Natural killer cell (primary cell): ENCODE measurements at regions not wholly inside any gene's neighbourhood (a gene's known extent, or its start where the extent isn't known, plus 50 kb on each side); places are given as distances from the start of the nearest gene placed in this dataset.
"Not testable (repeated sequence)": the region's sequence is repeated elsewhere in the genome, so short reads cannot be mapped to it uniquely, and the experiment has no call there.

Experiments used
- ATAC-seq, 3 donors: fragments of 150-1000 bp in 2 of 3; fragments of 200-7000 bp in 1 of 3; cut with Tn5 transposase; 1 replicate in 1 of 3; 2 replicates in 2 of 3; pipeline ENCODE4 v1.10.0; 2021; ENCODE audit warnings: mild to moderate bottlenecking in 2 of 3, moderate library complexity in 2 of 3
- DNase-seq, 2 donors: peaks; one replicate each; pipeline versions ENCODE4 v3.0.0 to v3.0.0-alpha.2; 2013 to 2021; ENCODE audit warnings: mixed read lengths in 1 of 2
- H3K27ac ChIP-seq: one replicate; pipeline ENCODE4 v1.5.1; 2013; ENCODE audit warnings: mild to moderate bottlenecking, low read length
- H3K27me3 ChIP-seq: one replicate; pipeline ENCODE4 v1.6.1; 2013; ENCODE audit warnings: low read length; ENCODE audit not compliant: control insufficient read depth, insufficient read depth
- H3K36me3 ChIP-seq: one replicate; pipeline ENCODE4 v1.6.1; 2013; ENCODE audit warnings: low read length; ENCODE audit not compliant: control insufficient read depth, insufficient read depth
- H3K4me1 ChIP-seq: one replicate; pipeline ENCODE4 v1.6.1; 2013; ENCODE audit warnings: low read length; ENCODE audit not compliant: control insufficient read depth, insufficient read depth
- H3K4me3 ChIP-seq: one replicate; pipeline ENCODE4 v1.5.1; 2013; ENCODE audit warnings: low read length
- H3K9me3 ChIP-seq: one replicate; pipeline ENCODE4 v1.6.1; 2013; ENCODE audit warnings: low read length; ENCODE audit not compliant: control insufficient read depth, insufficient read depth
- H3K27ac Mint-ChIP-seq, 2 donors: one replicate each; pipeline ENCODE4 v1.8.0; 2022; ENCODE audit warnings: mild to moderate bottlenecking in 2 of 2, mixed read lengths in 2 of 2, moderate library complexity in 1 of 2
- H3K27me3 Mint-ChIP-seq, 2 donors: one replicate each; pipeline ENCODE4 v1.8.0; 2022; ENCODE audit warnings: low read depth in 2 of 2, mixed read lengths in 2 of 2
- H3K36me3 Mint-ChIP-seq: one replicate; pipeline ENCODE4 v1.8.0; 2022; ENCODE audit warnings: mixed read lengths
- H3K4me1 Mint-ChIP-seq, 2 donors: one replicate each; pipeline ENCODE4 v1.8.0; 2022; ENCODE audit warnings: mixed read lengths in 2 of 2
- H3K4me3 Mint-ChIP-seq: one replicate; pipeline ENCODE4 v1.8.0; 2022; ENCODE audit warnings: mild to moderate bottlenecking, moderate library complexity, mixed read lengths
- H3K9me3 Mint-ChIP-seq, 2 donors: one replicate each; pipeline ENCODE4 v1.8.0; 2022; ENCODE audit warnings: mixed read lengths in 2 of 2
- WGBS: methylation state at CpG from one replicate; pipeline ENCODE4 v1.1.7; 2013; ENCODE audit warnings: missing lambda C conversion rate; ENCODE audit not compliant: insufficient coverage; 5-methylcytosine and 5-hydroxymethylcytosine counted together
- intact Hi-C: fragments of 100-400 bp; cut with micrococcal nuclease; formaldehyde crosslinking; loops from one replicate; pipeline ENCODE4 v1.14.2; 2022
- TF ChIP-seq, protein P1 (sequence below): fragments of 200-600 bp; IDR thresholded peaks from one replicate; pipeline ENCODE4 v1.8.0; 2022; ENCODE audit warnings: antibody characterized with exemption

DNA sequence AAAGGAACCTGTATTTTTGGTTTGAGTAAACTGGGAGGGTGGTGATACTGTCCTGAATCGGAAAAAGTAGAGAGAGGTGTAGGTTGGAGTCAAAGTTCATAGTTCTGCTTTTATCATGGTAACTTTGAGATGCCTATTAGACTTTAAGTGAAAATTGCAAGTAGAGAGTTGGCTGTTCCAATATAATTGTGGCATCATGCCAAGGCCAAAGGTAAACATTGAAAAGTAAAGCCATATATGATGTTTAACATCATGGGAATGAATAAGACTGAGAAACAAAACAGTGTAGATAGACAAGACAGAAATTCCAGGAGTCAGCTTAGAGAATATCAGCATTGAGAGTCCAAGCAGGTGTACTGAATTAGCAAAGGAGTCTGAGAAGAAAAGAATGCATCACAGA lies 570.9 kb downstream of the HTR7 start:
- Mint-ChIP-seq H3K27me3 (no peaks in the 10 kb centered on the region), H3K4me3 (no peak overlapping the region), H3K9me3 (peaks cover 12 to 14% of the 10 kb centered on the region in 2 donors), H3K36me3 (no peaks in the 10 kb centered on the region), H3K27ac (no peak overlapping the region), H3K4me1 (no peaks in the 10 kb centered on the region)
- DNase-seq = no peak
- H3K4me3 ChIP-seq = no peak overlapping the region
- TF ChIP-seq, protein P1, sequence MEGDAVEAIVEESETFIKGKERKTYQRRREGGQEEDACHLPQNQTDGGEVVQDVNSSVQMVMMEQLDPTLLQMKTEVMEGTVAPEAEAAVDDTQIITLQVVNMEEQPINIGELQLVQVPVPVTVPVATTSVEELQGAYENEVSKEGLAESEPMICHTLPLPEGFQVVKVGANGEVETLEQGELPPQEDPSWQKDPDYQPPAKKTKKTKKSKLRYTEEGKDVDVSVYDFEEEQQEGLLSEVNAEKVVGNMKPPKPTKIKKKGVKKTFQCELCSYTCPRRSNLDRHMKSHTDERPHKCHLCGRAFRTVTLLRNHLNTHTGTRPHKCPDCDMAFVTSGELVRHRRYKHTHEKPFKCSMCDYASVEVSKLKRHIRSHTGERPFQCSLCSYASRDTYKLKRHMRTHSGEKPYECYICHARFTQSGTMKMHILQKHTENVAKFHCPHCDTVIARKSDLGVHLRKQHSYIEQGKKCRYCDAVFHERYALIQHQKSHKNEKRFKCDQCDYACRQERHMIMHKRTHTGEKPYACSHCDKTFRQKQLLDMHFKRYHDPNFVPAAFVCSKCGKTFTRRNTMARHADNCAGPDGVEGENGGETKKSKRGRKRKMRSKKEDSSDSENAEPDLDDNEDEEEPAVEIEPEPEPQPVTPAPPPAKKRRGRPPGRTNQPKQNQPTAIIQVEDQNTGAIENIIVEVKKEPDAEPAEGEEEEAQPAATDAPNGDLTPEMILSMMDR = no peak
- H3K9me3 ChIP-seq = peaks cover 3% of the 10 kb centered on the region
- no peak overlapping the region for H3K27ac ChIP-seq
- no peaks in the 10 kb centered on the region for H3K36me3 ChIP-seq
- H3K4me1 ChIP-seq = no peaks in the 10 kb centered on the region
- no peak for ATAC-seq
- no peaks in the 10 kb centered on the region for H3K27me3 ChIP-seq
- 93% methylated on average over 1 of the region's 1 CpG for WGBS
- intact Hi-C loops = no loop called here

DNA sequence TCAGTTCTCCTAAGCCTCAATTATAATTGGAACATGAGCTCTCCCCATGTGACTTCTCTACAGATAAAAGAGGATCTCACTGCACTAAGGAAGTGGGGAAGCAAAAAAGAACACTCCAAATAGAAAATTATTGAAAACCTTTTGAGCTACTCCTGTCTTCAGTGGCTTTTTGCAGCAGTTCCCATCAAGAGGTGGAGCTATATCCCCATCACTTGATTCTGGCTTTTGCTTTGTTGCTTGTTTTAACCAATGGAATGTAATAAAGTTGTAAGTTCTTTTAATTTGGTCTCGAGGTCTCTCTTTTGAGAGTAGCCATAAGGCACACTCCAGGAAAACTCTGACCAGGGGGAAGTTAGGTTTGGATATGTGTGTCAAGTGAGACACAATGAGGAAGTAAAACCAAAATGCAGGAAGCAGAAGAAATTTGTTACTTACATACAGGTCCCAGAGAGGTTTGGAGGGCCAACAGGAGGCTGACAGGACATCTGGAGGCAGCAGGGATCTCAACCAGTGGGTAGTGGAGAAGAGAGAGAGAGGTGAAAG lies 569.4 kb downstream of the HTR7 start:
- H3K4me1 Mint-ChIP-seq = no peaks in the 10 kb centered on the region
- peaks cover 14% of the 10 kb centered on the region in 2 donors for H3K9me3 Mint-ChIP-seq
- ATAC-seq = no peak
- TF ChIP-seq, protein P1 = no peak
- intact Hi-C loops = no loop called here
- H3K27me3 Mint-ChIP-seq = no peaks in the 10 kb centered on the region
- H3K4me3 Mint-ChIP-seq = no peak overlapping the region
- Histone ChIP-seq H3K4me3 (no peak overlapping the region), H3K27me3 (no peaks in the 10 kb centered on the region), H3K27ac (no peak overlapping the region), H3K9me3 (peaks cover 3% of the 10 kb centered on the region), H3K4me1 (no peaks in the 10 kb centered on the region), H3K36me3 (no peaks in the 10 kb centered on the region)
- H3K27ac Mint-ChIP-seq = no peak overlapping the region
- no peaks in the 10 kb centered on the region for H3K36me3 Mint-ChIP-seq
- WGBS = 18% methylated on average over 1 of the region's 1 CpG
- DNase-seq = no peak

DNA sequence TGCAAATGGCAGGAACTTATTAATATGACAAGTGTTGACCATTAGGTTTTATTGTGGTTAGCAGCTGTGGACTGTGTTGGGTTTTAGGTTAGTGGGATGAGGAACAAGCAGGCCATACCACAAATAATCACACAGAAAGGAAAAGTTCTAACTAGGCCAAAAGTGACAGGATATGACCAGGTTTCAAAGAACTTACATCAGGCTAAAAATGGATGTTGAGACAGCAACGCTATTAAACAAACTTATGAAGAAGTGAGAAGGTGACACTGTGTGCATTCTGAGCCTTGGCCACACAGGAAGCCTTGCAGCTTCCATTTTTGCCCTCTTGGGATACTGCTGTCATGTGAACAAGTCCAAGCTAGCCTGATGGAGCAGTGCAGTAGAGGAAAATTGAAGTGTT lies 568.8 kb downstream of the HTR7 start:
- Histone ChIP-seq H3K9me3 (peaks cover 3% of the 10 kb centered on the region), H3K27me3 (no peaks in the 10 kb centered on the region), H3K4me1 (no peaks in the 10 kb centered on the region), H3K27ac (no peak overlapping the region), H3K4me3 (no peak overlapping the region), H3K36me3 (no peaks in the 10 kb centered on the region)
- Mint-ChIP-seq H3K27ac (no peak overlapping the region), H3K36me3 (no peaks in the 10 kb centered on the region), H3K4me3 (no peak overlapping the region), H3K4me1 (no peaks in the 10 kb centered on the region), H3K27me3 (no peaks in the 10 kb centered on the region), H3K9me3 (peaks cover 14% of the 10 kb centered on the region in 2 donors)
- intact Hi-C loops = no loop called here
- no peak for ATAC-seq
- TF ChIP-seq, protein P1 = no peak
- no peak for DNase-seq
- WGBS = 19% methylated on average over 1 of the region's 1 CpG

DNA sequence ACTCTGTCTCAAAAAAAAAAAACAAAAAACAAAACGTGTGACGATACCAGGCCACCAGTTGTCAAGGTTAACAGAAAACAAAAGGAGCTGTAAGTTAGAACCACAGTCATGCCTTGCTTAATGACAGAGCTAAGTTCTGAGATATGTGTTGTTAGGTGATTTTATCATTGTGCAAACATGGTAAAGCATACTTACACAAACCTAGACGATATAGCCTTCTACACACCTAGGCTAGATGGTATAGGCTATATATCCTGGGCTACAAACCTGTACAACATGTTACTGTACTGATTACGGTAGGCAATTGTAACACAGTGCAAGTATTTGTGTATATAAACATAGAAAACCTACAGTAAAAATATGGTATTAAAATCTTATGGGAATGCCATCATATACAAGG lies 564.2 kb downstream of the HTR7 start:
- Histone ChIP-seq H3K27ac (no peak overlapping the region), H3K9me3 (peaks cover 3% of the 10 kb centered on the region), H3K27me3 (no peaks in the 10 kb centered on the region), H3K36me3 (no peaks in the 10 kb centered on the region), H3K4me3 (no peak overlapping the region), H3K4me1 (no peaks in the 10 kb centered on the region)
- no peak overlapping the region for H3K4me3 Mint-ChIP-seq
- H3K36me3 Mint-ChIP-seq = no peaks in the 10 kb centered on the region
- ATAC-seq (no peak), DNase-seq (no peak)
- H3K27ac Mint-ChIP-seq = no peak overlapping the region
- H3K4me1 Mint-ChIP-seq = no peaks in the 10 kb centered on the region
- intact Hi-C loops = no loop called here
- TF ChIP-seq, protein P1 = no peak
- H3K9me3 Mint-ChIP-seq = peaks cover 11 to 18% of the 10 kb centered on the region in 2 donors
- no peaks in the 10 kb centered on the region for H3K27me3 Mint-ChIP-seq
- WGBS = 82% methylated on average over 2 of the region's 4 CpGs

DNA sequence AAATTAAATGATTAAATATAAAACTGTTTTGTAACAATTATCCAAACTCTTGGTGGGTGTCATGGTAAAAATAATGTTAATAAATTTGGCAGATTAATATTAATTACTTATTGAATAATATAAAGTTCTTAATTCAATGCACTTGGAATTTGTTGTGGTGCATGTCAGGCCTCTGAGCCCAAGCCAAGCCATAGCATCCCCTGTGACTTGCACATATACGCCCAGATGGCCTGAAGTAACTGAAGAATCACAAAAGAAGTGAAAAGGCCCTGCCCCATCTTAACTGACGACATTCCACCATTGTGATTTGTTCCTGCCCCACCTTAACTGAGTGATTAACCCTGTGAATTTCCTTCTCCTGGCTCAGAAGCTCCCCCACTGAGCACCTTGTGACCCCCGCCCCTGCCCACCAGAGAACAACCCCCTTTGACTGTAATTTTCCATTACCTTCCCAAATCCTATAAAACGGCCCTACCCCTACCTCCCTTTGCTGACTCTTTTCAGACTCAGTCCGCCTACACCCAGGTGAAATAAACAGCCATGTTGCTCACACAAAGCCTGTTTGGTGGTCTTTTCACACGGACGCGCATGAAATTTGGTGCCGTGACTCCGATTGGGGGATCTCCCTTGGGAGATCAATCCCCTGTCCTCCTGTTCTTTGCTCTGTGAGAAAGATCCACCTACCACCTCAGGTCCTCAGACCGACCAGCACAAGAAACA lies 562.9 kb downstream of the HTR7 start:
- DNase-seq, H3K27ac Mint-ChIP-seq, ATAC-seq, H3K4me1 Mint-ChIP-seq, intact Hi-C loops, H3K4me3 Mint-ChIP-seq, H3K4me3 ChIP-seq, H3K36me3 ChIP-seq, H3K36me3 Mint-ChIP-seq, H3K27ac ChIP-seq, H3K9me3 ChIP-seq, H3K27me3 Mint-ChIP-seq, H3K4me1 ChIP-seq, H3K27me3 ChIP-seq: not testable (repeated sequence)
- 85% methylated on average over 11 of the region's 11 CpGs for WGBS
- peaks cover 14 to 19% of the 10 kb centered on the region in 2 donors for H3K9me3 Mint-ChIP-seq
